Stimulated activated effector memory CD8-positive, alpha-beta T cell treated with anti-CD3 and anti-CD28 coated beads, Interleukin-12 subunit alpha, Interleukin-12 subunit beta, amount 100 ng/mL, for 72 hours (primary cell): ENCODE measurements at regions not wholly inside any gene's neighbourhood (a gene's known extent, or its start where the extent isn't known, plus 50 kb on each side); places are given as distances from the start of the nearest gene placed in this dataset.
A peak's percentile ranks its signal among the peaks of the same experiment; 100 is the strongest.

Experiments
- ATAC-seq: fragments of 150-1000 bp; cut with Tn5 transposase; 2 replicates; pipeline ENCODE4 v1.10.0; 2021
- DNase-seq, 2 donors: peaks; one replicate each; pipeline ENCODE4 v3.0.0; 2021 to 2022; ENCODE audit warnings: low spot score in 2 of 2
- H3K27ac Mint-ChIP-seq: one replicate; pipeline ENCODE4 v1.8.0; 2022; ENCODE audit warnings: mild to moderate bottlenecking, mixed read lengths
- H3K36me3 Mint-ChIP-seq: one replicate; pipeline ENCODE4 v1.8.0; 2022; ENCODE audit warnings: mild to moderate bottlenecking, mixed read lengths
- H3K4me1 Mint-ChIP-seq: one replicate; pipeline ENCODE4 v1.8.0; 2022; ENCODE audit warnings: mixed read lengths
- H3K4me3 Mint-ChIP-seq: one replicate; pipeline ENCODE4 v1.8.0; 2022; ENCODE audit warnings: mild to moderate bottlenecking, mixed read lengths
- H3K9me3 Mint-ChIP-seq: one replicate; pipeline ENCODE4 v1.8.0; 2022; ENCODE audit warnings: mixed read lengths

DNA sequence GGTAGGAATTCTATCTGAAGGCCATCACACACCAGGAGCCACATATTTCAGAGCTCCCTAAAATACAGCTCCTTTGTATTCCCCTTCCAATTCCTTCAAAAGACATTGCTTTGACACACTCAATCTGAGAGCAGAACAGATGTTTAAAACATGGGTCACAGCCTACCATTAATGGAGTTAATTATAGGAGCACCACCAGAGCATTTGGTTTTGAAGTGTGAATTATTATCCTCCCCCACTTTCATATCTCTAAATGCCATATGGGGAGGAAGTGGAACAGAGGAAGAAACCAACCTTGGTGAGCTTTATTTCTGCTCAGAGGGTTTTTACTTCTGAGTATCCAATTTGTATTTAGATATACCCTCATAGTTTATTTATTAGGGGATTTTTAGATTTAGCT, 50.7 kb upstream of the TNFRSF21 start:
- Mint-ChIP-seq H3K36me3 (no peaks in the 10 kb centered on the region), H3K9me3 (no peaks in the 10 kb centered on the region), H3K4me1 (no peaks in the 10 kb centered on the region), H3K27ac (no peak overlapping the region), H3K4me3 (no peak overlapping the region)
- no peak for ATAC-seq
- no peak for DNase-seq

GRCh38 chr6:47362857-47363461, 53.3 kb upstream of the TNFRSF21 start:
- Mint-ChIP-seq H3K36me3 (no peaks in the 10 kb centered on the region), H3K4me3 (no peak overlapping the region), H3K9me3 (no peaks in the 10 kb centered on the region)

GRCh38 chr6:47363736-47364135, 54.0 kb upstream of the TNFRSF21 start:
- Mint-ChIP-seq H3K36me3 (no peaks in the 10 kb centered on the region), H3K4me1 (no peaks in the 10 kb centered on the region), H3K27ac (no peak overlapping the region), H3K9me3 (no peaks in the 10 kb centered on the region), H3K4me3 (no peak overlapping the region)
- ATAC-seq (no peak), DNase-seq (no peak)

More at GRCh38 chr6:47362857-47363461, 53.3 kb upstream of the TNFRSF21 start:
- DNase-seq (no peak), ATAC-seq (no peak)
- Mint-ChIP-seq H3K4me1 (no peaks in the 10 kb centered on the region), H3K27ac (no peak overlapping the region)

- DNase-seq: no peak
- no peak for ATAC-seq
- Mint-ChIP-seq H3K27ac (no peak overlapping the region), H3K4me1 (no peaks in the 10 kb centered on the region), H3K36me3 (no peaks in the 10 kb centered on the region), H3K9me3 (no peaks in the 10 kb centered on the region), H3K4me3 (no peak overlapping the region)
Observed at GRCh38 chr6:47366335-47366890, 56.7 kb upstream of the TNFRSF21 start.

DNA sequence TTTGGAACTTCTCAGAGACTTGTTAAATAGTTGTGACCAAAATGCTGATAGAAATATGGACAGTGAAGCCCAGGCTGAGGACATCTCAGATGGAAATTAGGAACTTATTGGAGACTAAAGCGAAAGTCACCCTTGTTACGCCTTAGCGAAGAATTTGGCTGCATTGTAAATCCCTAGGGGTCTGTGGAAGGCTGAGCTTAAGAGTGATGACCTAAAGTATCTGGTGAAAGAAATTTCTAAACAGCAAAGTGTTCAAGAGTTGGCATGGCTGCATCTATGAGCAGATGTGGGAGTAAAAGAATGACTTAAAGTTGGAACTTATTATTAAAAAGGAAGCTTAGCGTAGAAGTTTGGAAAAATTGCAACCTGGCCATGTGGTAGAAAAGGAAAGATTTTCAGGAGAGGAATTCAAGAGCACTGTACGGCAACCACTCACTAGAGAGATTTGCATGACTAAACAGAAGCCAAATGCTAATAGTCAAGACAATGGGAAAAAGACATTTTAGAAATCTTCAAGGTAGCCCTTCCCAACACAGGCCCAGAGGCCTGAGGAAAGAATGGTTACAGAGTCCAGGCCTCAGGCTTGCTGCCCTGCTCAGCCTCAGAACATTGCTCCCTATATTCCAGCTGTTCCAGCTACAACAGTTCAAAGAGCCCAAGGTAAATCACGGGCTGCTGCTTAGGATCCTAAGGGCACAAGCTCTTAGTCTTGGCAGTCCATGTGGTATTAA, 61.6 kb upstream of the TNFRSF21 start:
- H3K27ac Mint-ChIP-seq: no peak overlapping the region
- ATAC-seq: peak; percentile 36
- no peak for DNase-seq
- H3K4me3 Mint-ChIP-seq: no peak overlapping the region
- no peaks in the 10 kb centered on the region for H3K4me1 Mint-ChIP-seq
- H3K36me3 Mint-ChIP-seq: no peaks in the 10 kb centered on the region
- H3K9me3 Mint-ChIP-seq: no peaks in the 10 kb centered on the region

- Mint-ChIP-seq H3K27ac (no peak overlapping the region), H3K4me3 (no peak overlapping the region)
- ATAC-seq: peak; percentile 36
Observed at GRCh38 chr6:47371870-47372255, 62.2 kb upstream of the TNFRSF21 start.

DNA sequence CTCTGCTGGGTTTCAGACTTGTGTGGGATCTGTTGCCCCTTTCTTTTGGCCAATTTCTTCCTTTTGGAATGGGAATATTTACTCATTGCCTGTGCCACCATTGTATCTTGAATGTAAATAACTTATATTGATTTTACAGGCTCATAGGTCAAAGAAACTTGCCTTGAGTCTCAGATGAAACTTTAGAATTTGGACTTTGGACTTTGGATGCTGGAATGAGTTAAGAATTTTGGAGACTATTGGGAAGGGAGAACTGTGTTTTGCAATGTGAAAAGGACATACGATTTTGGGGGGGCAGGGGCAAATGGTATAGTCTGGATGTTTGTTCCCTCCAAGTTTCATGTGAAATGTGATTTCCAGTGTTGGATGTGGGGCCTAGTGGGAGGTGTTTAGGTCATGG, 62.6 kb upstream of the TNFRSF21 start:
- Mint-ChIP-seq H3K4me3 (no peak overlapping the region), H3K27ac (no peak overlapping the region), H3K9me3 (no peaks in the 10 kb centered on the region), H3K4me1 (no peaks in the 10 kb centered on the region), H3K36me3 (no peaks in the 10 kb centered on the region)
- no peak for ATAC-seq
- no peak for DNase-seq

More at GRCh38 chr6:47371870-47372255, 62.2 kb upstream of the TNFRSF21 start:
- no peaks in the 10 kb centered on the region for H3K9me3 Mint-ChIP-seq
- H3K4me1 Mint-ChIP-seq: no peaks in the 10 kb centered on the region
- DNase-seq: no peak
- H3K36me3 Mint-ChIP-seq: no peaks in the 10 kb centered on the region

DNA sequence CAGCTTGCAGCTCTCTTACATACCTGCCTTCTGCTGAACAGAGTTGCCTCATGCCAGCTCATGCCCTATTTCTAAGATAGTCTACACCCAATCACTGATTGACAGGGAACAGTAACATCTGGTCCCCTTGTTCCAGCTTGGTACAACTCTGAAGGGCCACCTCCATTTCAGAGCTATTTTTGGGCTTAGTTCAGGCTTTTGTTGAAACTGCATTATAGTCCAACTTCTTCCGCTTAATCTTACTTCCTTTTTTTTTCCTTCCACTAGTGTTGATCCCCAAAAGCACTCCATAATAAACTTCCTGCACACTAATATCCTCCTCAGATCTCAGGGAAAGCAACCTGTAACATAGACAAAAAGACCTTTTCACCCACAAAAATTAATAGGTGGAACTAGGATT, 65.7 kb upstream of the TNFRSF21 start:
- Mint-ChIP-seq H3K4me1 (no peaks in the 10 kb centered on the region), H3K4me3 (no peak overlapping the region), H3K27ac (no peak overlapping the region), H3K36me3 (no peaks in the 10 kb centered on the region), H3K9me3 (no peaks in the 10 kb centered on the region)
- DNase-seq (no peak), ATAC-seq (peak; percentile 17)

DNA sequence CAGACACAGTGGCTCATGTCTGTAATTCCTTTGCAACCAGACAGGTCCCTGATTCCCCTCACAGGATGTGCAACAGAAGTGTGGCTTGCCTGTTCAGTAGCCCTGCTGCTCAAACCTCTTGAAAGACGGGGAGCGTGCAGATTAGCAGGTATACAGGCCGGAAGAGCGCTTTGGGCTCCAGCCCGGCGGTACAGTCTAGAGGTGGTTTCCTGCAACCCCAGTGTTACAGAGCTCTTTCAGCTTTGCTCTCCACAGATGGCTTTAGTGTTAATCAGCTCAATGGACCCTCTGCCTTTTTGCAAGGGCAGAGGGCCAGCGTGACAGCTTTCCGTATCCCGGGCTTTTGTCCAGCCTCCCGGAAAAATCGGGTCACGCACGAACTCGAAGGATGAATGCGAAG, 67.2 kb upstream of the TNFRSF21 start:
- Mint-ChIP-seq H3K4me1 (no peaks in the 10 kb centered on the region), H3K9me3 (no peaks in the 10 kb centered on the region), H3K27ac (no peak overlapping the region), H3K36me3 (no peaks in the 10 kb centered on the region), H3K4me3 (no peak overlapping the region)
- DNase-seq (no peak), ATAC-seq (peak; percentile 47)

- Mint-ChIP-seq H3K4me1 (no peaks in the 10 kb centered on the region), H3K4me3 (no peak overlapping the region), H3K9me3 (no peaks in the 10 kb centered on the region), H3K36me3 (no peaks in the 10 kb centered on the region), H3K27ac (no peak overlapping the region)
- no peak for DNase-seq
- ATAC-seq: no peak
Observed at GRCh38 chr6:47377971-47378370, 68.3 kb upstream of the TNFRSF21 start.

DNA sequence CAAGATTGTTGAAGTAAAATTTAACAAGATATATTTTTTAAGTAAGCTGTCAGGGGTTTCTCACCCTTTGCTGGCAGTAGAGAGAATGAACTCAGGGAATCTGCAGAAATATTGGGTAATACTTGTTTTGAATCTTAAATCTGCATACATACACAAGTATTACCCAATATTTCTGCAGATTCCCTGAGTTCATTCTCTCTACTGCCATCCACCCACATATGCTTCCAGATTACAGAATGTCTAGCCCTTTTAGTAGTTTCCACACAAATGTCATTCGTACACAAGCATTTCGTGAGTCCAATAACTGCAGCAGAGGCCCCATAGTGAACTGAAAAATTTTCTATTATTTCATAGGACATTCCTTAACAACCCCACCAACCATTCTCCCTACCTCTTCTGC, 69.6 kb upstream of the TNFRSF21 start:
- DNase-seq (no peak), ATAC-seq (no peak)
- no peaks in the 10 kb centered on the region for H3K36me3 Mint-ChIP-seq
- H3K4me1 Mint-ChIP-seq: no peaks in the 10 kb centered on the region
- H3K27ac Mint-ChIP-seq: no peak overlapping the region
- no peak overlapping the region for H3K4me3 Mint-ChIP-seq
- H3K9me3 Mint-ChIP-seq: peaks cover 4% of the 10 kb centered on the region

GRCh38 chr6:47380251-47380650, 70.5 kb upstream of the TNFRSF21 start:
- Mint-ChIP-seq H3K36me3 (no peaks in the 10 kb centered on the region), H3K4me1 (no peaks in the 10 kb centered on the region), H3K27ac (no peak overlapping the region), H3K9me3 (peaks cover 4% of the 10 kb centered on the region), H3K4me3 (no peak overlapping the region)
- DNase-seq (no peak), ATAC-seq (no peak)

- H3K4me1 Mint-ChIP-seq: no peaks in the 10 kb centered on the region
- H3K4me3 Mint-ChIP-seq: no peak overlapping the region
- H3K27ac Mint-ChIP-seq: no peak overlapping the region
- DNase-seq (no peak), ATAC-seq (no peak)
- H3K9me3 Mint-ChIP-seq: peaks cover 6% of the 10 kb centered on the region
- H3K36me3 Mint-ChIP-seq: no peaks in the 10 kb centered on the region
Observed at GRCh38 chr6:47381036-47381435, 71.3 kb upstream of the TNFRSF21 start.

GRCh38 chr6:47383360-47383759, 73.7 kb upstream of the TNFRSF21 start:
- no peak for DNase-seq
- peaks cover 6% of the 10 kb centered on the region for H3K9me3 Mint-ChIP-seq
- H3K27ac Mint-ChIP-seq: no peak overlapping the region
- H3K36me3 Mint-ChIP-seq: no peaks in the 10 kb centered on the region
- no peaks in the 10 kb centered on the region for H3K4me1 Mint-ChIP-seq
- no peak overlapping the region for H3K4me3 Mint-ChIP-seq
- no peak for ATAC-seq

DNA sequence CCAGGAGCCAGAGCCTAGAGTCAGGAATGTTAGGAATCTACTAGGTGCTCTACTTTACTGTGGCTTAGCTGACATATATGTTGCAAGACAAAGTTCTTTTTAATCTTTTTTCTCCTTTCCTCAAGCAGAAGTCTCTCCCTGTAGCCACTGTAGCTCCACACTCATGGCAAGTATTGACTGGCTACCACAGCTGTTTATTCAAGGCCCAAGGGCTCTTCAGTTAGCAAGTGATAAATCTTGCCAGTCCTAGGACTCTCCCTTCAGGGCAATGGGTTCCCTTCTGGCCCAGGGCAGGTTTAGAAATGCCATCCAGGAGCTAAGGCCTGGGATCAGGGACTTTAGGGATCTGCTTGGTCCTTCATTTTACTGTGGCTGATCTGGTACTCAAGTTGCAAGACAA, 82.0 kb upstream of the TNFRSF21 start:
- no peak overlapping the region for H3K4me3 Mint-ChIP-seq
- DNase-seq: no peak
- H3K36me3 Mint-ChIP-seq: no peaks in the 10 kb centered on the region
- H3K9me3 Mint-ChIP-seq: peaks cover 6% of the 10 kb centered on the region
- no peak overlapping the region for H3K27ac Mint-ChIP-seq
- no peak for ATAC-seq
- H3K4me1 Mint-ChIP-seq: no peaks in the 10 kb centered on the region

DNA sequence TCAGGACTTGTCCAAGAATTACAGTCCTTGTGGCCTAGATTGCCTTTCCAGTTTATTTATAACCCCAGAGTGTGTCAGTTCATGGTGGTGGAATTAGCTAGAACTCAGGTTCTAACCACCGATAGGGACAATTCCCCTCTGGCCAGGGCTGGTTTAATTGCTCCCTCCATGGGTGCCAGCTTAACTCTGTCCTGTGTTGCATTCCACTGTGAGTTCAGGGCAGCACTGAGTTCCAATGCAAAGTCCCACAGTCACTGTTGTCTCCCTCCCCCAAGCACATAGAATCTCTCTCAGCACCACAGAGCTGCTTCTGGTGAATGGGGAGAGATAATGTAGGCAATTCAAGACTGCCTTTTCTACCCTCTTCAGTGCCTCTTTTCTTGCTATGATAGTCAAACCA, 82.5 kb upstream of the TNFRSF21 start:
- no peaks in the 10 kb centered on the region for H3K36me3 Mint-ChIP-seq
- no peaks in the 10 kb centered on the region for H3K4me1 Mint-ChIP-seq
- ATAC-seq: no peak
- no peak for DNase-seq
- H3K4me3 Mint-ChIP-seq: no peak overlapping the region
- H3K9me3 Mint-ChIP-seq: peaks cover 6% of the 10 kb centered on the region
- no peak overlapping the region for H3K27ac Mint-ChIP-seq
